Peyer's patch (tissue), 4 donors: ENCODE measurements at regions not wholly inside any gene's neighbourhood (a gene's known extent, or its start where the extent isn't known, plus 50 kb on each side); places are given as distances from the start of the nearest gene placed in this dataset.

Experiments used
- DNase-seq, 3 donors: peaks; one replicate each; pipeline ENCODE4 v3.0.0-alpha.2; 2017 to 2019
- H3K27ac ChIP-seq, 4 donors: fragments of 200-600 bp; sonication (generic); one replicate each; pipeline ENCODE4 v1.5.1; 2016 to 2019
- H3K27me3 ChIP-seq, 2 donors: fragments of 200-600 bp; sonication (generic); one replicate each; pipeline ENCODE4 v1.5.1; 2019
- H3K36me3 ChIP-seq, 3 donors: fragments of 200-600 bp; sonication (generic); one replicate each; pipeline ENCODE4 v1.5.1; 2016 to 2019
- H3K4me1 ChIP-seq, 4 donors: fragments of 200-600 bp; sonication (generic); one replicate each; pipeline ENCODE4 v1.5.1; 2016 to 2019
- H3K4me3 ChIP-seq, 4 donors: fragments of 200-600 bp; sonication (generic); 1 replicate in 3 of 4; 2 replicates in 1 of 4; pipeline ENCODE4 v1.5.1; 2016 to 2019; ENCODE audit warnings: mild to moderate bottlenecking in 1 of 4
- H3K9me3 ChIP-seq, 4 donors: fragments of 200-600 bp; sonication (generic); one replicate each; pipeline ENCODE4 v1.5.1; 2016 to 2019; ENCODE audit warnings: mild to moderate bottlenecking in 1 of 4
- POLR2A ChIP-seq, 2 donors: fragments of 450-650 bp; IDR thresholded peaks; one replicate each; pipeline ENCODE4 v1.5.1; 2017; ENCODE audit warnings: antibody characterized with exemption in 2 of 2, mild to moderate bottlenecking in 2 of 2, moderate library complexity in 2 of 2
- TF ChIP-seq, protein P1 (sequence below), 6 experiments: fragments of 450-650 bp in 4 of 6; fragments of 200-600 bp in 2 of 6; sonication (generic) in 1 of 6; IDR thresholded peaks; one replicate each; pipeline ENCODE4 v1.5.1; 2017 to 2019; ENCODE audit warnings: antibody characterized with exemption in 6 of 6, mild to moderate bottlenecking in 3 of 6, moderate library complexity in 1 of 6

DNA sequence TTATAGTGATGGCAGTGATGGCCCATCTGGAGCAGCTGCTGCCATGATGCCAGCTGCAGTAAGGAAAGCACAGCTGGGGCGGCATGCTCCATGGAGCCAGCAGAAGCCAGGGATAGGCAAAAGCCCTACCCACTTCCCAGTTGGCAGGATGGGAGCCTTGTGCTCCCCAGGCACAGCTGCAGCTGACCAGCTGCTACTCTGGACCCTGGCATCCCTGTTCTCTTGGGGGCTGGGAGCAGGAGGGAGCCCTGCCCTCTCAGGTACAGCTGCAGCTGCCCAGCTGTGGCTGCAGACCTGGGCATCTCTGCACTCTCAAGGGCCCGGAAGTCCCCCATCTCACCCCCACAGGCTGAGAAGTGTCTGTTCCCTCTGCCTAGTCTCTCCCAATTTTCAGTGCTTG, 531.9 kb downstream of the PCDH18 start:
- H3K36me3 ChIP-seq, result no peaks in the 10 kb centered on the region
- DNase-seq, result no peak

DNA sequence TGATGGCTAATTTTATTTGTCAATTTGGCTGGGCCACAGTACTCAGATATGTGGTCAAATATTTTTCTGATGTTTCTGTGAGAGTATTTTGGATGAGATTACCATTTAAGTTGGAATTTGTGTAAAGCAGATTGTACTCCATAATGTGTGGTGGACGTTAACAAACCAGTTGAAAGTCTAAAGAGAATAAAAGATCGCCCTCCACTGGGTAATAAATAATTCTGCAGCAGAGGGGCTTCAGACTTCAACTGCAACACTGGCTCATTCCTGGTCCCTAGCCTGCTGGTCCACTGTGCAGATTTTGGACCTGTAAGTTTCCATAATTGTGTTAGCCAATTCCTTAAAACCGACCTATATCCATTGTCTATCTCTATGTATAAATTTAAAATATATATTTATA, 540.3 kb downstream of the PCDH18 start:
- no peaks in the 10 kb centered on the region for H3K9me3 ChIP-seq
- no peak overlapping the region for H3K27ac ChIP-seq
- no peaks in the 10 kb centered on the region for H3K36me3 ChIP-seq
- no peak overlapping the region for H3K4me3 ChIP-seq
- no peaks in the 10 kb centered on the region for H3K27me3 ChIP-seq
- DNase-seq, result no peak
- no peaks in the 10 kb centered on the region for H3K4me1 ChIP-seq
- TF ChIP-seq POLR2A (IDR thresholded peaks at IDR 0.05), result no peak
- TF ChIP-seq, protein P1, sequence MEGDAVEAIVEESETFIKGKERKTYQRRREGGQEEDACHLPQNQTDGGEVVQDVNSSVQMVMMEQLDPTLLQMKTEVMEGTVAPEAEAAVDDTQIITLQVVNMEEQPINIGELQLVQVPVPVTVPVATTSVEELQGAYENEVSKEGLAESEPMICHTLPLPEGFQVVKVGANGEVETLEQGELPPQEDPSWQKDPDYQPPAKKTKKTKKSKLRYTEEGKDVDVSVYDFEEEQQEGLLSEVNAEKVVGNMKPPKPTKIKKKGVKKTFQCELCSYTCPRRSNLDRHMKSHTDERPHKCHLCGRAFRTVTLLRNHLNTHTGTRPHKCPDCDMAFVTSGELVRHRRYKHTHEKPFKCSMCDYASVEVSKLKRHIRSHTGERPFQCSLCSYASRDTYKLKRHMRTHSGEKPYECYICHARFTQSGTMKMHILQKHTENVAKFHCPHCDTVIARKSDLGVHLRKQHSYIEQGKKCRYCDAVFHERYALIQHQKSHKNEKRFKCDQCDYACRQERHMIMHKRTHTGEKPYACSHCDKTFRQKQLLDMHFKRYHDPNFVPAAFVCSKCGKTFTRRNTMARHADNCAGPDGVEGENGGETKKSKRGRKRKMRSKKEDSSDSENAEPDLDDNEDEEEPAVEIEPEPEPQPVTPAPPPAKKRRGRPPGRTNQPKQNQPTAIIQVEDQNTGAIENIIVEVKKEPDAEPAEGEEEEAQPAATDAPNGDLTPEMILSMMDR (IDR thresholded peaks at IDR 0.05), result no peak

More for the DNA sequence above, 531.9 kb downstream of the PCDH18 start:
- Histone ChIP-seq H3K4me3 (no peak overlapping the region), H3K27ac (no peak overlapping the region), H3K4me1 (no peaks in the 10 kb centered on the region), H3K27me3 (no peaks in the 10 kb centered on the region), H3K9me3 (no peaks in the 10 kb centered on the region)
- TF ChIP-seq POLR2A (IDR thresholded peaks at IDR 0.05), result no peak
- TF ChIP-seq, protein P1 (IDR thresholded peaks at IDR 0.05), result no peak

DNA sequence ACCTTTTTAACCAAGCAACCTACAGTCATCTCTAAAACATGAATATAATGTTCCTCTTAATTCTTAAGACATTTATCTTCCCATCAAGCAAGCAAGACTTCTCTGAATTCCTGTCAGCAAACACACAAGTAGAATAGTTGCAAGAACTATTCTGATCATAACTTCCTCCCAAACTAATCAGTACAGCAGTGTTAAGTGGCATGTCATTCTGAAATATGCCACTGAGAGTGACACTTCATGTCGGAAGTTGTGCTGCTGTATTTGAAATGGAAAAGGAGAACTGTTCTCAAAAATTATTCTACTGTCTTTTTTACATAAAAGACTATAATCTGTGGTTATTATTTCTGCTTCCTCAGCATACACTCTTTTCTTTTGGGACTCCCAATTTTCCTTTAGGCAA, 546.6 kb downstream of the PCDH18 start:
- H3K27ac ChIP-seq, result no peak overlapping the region
- no peaks in the 10 kb centered on the region for H3K9me3 ChIP-seq
- no peak for DNase-seq
- no peaks in the 10 kb centered on the region for H3K4me1 ChIP-seq
- no peaks in the 10 kb centered on the region for H3K36me3 ChIP-seq
- TF ChIP-seq POLR2A (IDR thresholded peaks at IDR 0.05), result no peak
- TF ChIP-seq, protein P1 (IDR thresholded peaks at IDR 0.05), result no peak
- no peak overlapping the region for H3K4me3 ChIP-seq
- H3K27me3 ChIP-seq, result no peaks in the 10 kb centered on the region

DNA sequence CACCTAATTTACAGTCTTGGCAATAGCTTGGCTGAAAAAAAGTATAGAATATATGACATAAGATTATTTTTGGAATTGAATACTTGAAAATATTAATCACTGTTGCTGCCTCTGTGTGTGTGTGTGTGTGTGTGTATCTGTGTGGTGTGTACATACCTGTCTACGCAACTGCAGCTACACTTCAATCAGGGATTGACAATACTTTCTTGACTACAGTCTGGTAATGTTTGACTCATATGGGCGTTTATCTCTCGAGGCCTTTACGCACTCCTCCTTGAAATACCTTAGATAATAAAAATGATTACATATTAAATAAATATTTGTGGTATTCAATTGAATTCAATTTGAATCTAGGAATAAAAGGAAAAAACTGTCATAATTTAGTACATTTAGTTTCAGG, 565.2 kb downstream of the PCDH18 start:
- no peak for DNase-seq
- no peaks in the 10 kb centered on the region for H3K4me1 ChIP-seq
- no peaks in the 10 kb centered on the region for H3K27me3 ChIP-seq
- H3K9me3 ChIP-seq, result no peaks in the 10 kb centered on the region
- TF ChIP-seq POLR2A (IDR thresholded peaks at IDR 0.05), result no peak
- TF ChIP-seq, protein P1 (IDR thresholded peaks at IDR 0.05), result no peak
- no peak overlapping the region for H3K4me3 ChIP-seq
- no peak overlapping the region for H3K27ac ChIP-seq
- H3K36me3 ChIP-seq, result no peaks in the 10 kb centered on the region

DNA sequence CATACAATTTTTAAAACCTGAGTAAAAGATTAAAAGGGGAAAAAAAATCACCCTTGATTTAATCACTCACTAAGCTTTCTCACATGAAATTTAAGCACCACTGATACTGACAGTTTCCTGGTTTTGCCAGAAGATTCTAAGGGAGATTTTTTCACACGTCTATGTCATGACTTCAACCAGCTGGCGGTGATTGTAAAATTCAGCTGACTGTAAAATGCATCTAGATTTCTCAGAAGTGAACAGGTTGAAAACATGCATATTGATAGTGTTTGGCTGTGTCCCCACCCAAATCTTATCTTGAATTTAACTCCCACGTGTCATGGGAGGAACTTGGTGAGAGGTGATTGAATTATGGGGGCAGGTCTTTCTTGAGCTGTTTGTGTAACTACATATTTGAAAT, 566.8 kb downstream of the PCDH18 start:
- no peak for DNase-seq
- Histone ChIP-seq H3K36me3 (no peaks in the 10 kb centered on the region), H3K4me3 (no peak overlapping the region), H3K9me3 (no peaks in the 10 kb centered on the region), H3K4me1 (no peaks in the 10 kb centered on the region), H3K27ac (no peak overlapping the region), H3K27me3 (no peaks in the 10 kb centered on the region)
- TF ChIP-seq, protein P1 (IDR thresholded peaks at IDR 0.05), result no peak
- no peak for TF ChIP-seq POLR2A (IDR thresholded peaks at IDR 0.05)

DNA sequence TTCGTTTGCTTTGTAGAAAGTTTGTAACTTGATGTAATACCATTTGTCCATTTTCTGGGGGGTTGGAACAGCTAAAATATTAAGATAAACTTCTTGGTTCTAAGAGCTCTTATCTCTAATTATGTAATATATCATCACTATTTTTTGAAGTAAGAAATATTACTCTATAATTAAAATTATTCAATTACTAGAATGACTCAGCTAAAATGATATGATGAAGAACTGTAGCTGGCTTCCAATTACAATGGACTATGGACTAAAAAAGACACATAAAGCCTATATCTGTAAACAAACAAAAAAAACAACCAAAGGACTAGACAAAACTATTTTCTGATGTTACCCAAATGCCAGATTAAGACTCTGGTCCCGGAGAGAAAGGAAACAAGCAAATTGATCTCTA, 569.4 kb downstream of the PCDH18 start:
- DNase-seq, result no peak
- Histone ChIP-seq H3K4me1 (no peaks in the 10 kb centered on the region), H3K36me3 (no peaks in the 10 kb centered on the region), H3K27me3 (no peaks in the 10 kb centered on the region), H3K9me3 (no peaks in the 10 kb centered on the region), H3K27ac (no peak overlapping the region), H3K4me3 (no peak overlapping the region)
- TF ChIP-seq POLR2A (IDR thresholded peaks at IDR 0.05), result no peak
- TF ChIP-seq, protein P1 (IDR thresholded peaks at IDR 0.05), result no peak
